Upper lobe of right lung (tissue), 1 donor: ENCODE measurements at regions not wholly inside any gene's neighbourhood (a gene's known extent, or its start where the extent isn't known, plus 50 kb on each side); places are given as distances from the start of the nearest gene placed in this dataset.

Experiments
- ATAC-seq: fragments of 200-7000 bp; cut with Tn5 transposase; one replicate; pipeline ENCODE4 v1.9.1; 2020; ENCODE audit warnings: mild to moderate bottlenecking, moderate library complexity
- DNase-seq: peaks from one replicate; pipeline ENCODE4 v3.0.0-alpha.2; 2020
- H3K27ac ChIP-seq: fragments of 200-600 bp; one replicate; pipeline ENCODE4 v1.8.0; 2022
- H3K27me3 ChIP-seq: fragments of 200-600 bp; one replicate; pipeline ENCODE4 v1.8.0; 2022; ENCODE audit warnings: mild to moderate bottlenecking
- H3K36me3 ChIP-seq: fragments of 200-600 bp; one replicate; pipeline ENCODE4 v1.8.0; 2022
- H3K4me1 ChIP-seq: fragments of 200-600 bp; one replicate; pipeline ENCODE4 v1.8.0; 2022
- H3K4me3 ChIP-seq: fragments of 200-600 bp; one replicate; pipeline ENCODE4 v1.8.0; 2022; ENCODE audit warnings: mild to moderate bottlenecking
- H3K9me3 ChIP-seq: fragments of 200-600 bp; one replicate; pipeline ENCODE4 v1.8.0; 2022
- CTCF ChIP-seq: fragments of 200-600 bp; IDR thresholded peaks from one replicate; pipeline ENCODE4 v1.8.0; 2022; ENCODE audit warnings: antibody characterized with exemption
- intact Hi-C: fragments of 100-400 bp; cut with DNase I; formaldehyde crosslinking; loops from one replicate; pipeline ENCODE4 v1.11.0; 2022
- donor health status: DM: no; HTN: yes; CAD: no; lungs with severe emphysema.

- ATAC-seq (peak; percentile 85), DNase-seq (no peak)
- no peaks in the 10 kb centered on the region for H3K9me3 ChIP-seq
- H3K36me3 ChIP-seq: no peaks in the 10 kb centered on the region
- no peak overlapping the region for H3K27ac ChIP-seq
- H3K27me3 ChIP-seq: no peaks in the 10 kb centered on the region
- no peak overlapping the region for H3K4me3 ChIP-seq
- intact Hi-C loops: no loop called here
- no peaks in the 10 kb centered on the region for H3K4me1 ChIP-seq
- TF ChIP-seq CTCF: peak; percentile 49
Measured at GRCh38 chr1:238252033-238252802, 361.5 kb upstream of the ZP4 start.

GRCh38 chr1:238248356-238248755, 357.6 kb upstream of the ZP4 start:
- no peaks in the 10 kb centered on the region for H3K9me3 ChIP-seq
- ATAC-seq (no peak), DNase-seq (no peak)
- H3K27me3 ChIP-seq: no peaks in the 10 kb centered on the region
- no peaks in the 10 kb centered on the region for H3K4me1 ChIP-seq
- H3K36me3 ChIP-seq: no peaks in the 10 kb centered on the region
- intact Hi-C loops: no loop called here
- H3K4me3 ChIP-seq: no peak overlapping the region
- TF ChIP-seq CTCF: no peak
- H3K27ac ChIP-seq: no peak overlapping the region

GRCh38 chr1:238242181-238242580, 351.5 kb upstream of the ZP4 start:
- intact Hi-C loops: no loop called here
- no peak overlapping the region for H3K4me3 ChIP-seq
- no peaks in the 10 kb centered on the region for H3K4me1 ChIP-seq
- no peak for TF ChIP-seq CTCF
- H3K27ac ChIP-seq: no peak overlapping the region
- H3K36me3 ChIP-seq: no peaks in the 10 kb centered on the region
- H3K27me3 ChIP-seq: no peaks in the 10 kb centered on the region
- DNase-seq (no peak), ATAC-seq (no peak)
- H3K9me3 ChIP-seq: no peaks in the 10 kb centered on the region

- TF ChIP-seq CTCF: no peak
- H3K4me1 ChIP-seq: no peaks in the 10 kb centered on the region
- intact Hi-C loops: no loop called here
- no peaks in the 10 kb centered on the region for H3K9me3 ChIP-seq
- DNase-seq: no peak
- no peaks in the 10 kb centered on the region for H3K36me3 ChIP-seq
- no peak overlapping the region for H3K27ac ChIP-seq
- no peak for ATAC-seq
- no peaks in the 10 kb centered on the region for H3K27me3 ChIP-seq
- no peak overlapping the region for H3K4me3 ChIP-seq
Measured at GRCh38 chr1:238241607-238242006, 350.9 kb upstream of the ZP4 start.

- DNase-seq (no peak), ATAC-seq (no peak)
- Histone ChIP-seq H3K27me3 (no peaks in the 10 kb centered on the region), H3K4me1 (no peaks in the 10 kb centered on the region), H3K9me3 (no peaks in the 10 kb centered on the region), H3K27ac (no peak overlapping the region), H3K36me3 (no peaks in the 10 kb centered on the region), H3K4me3 (no peak overlapping the region)
- intact Hi-C loops: no loop called here
- TF ChIP-seq CTCF: no peak
Measured at GRCh38 chr1:238239343-238239742, 348.6 kb upstream of the ZP4 start.

GRCh38 chr1:238233966-238234365, 343.2 kb upstream of the ZP4 start:
- H3K27me3 ChIP-seq: no peaks in the 10 kb centered on the region
- no peaks in the 10 kb centered on the region for H3K9me3 ChIP-seq

More at GRCh38 chr1:238233966-238234365, 343.2 kb upstream of the ZP4 start:
- Histone ChIP-seq H3K4me1 (no peaks in the 10 kb centered on the region), H3K36me3 (no peaks in the 10 kb centered on the region), H3K27ac (no peak overlapping the region), H3K4me3 (no peak overlapping the region)
- DNase-seq: no peak
- TF ChIP-seq CTCF: no peak
- intact Hi-C loops: no loop called here
- ATAC-seq: no peak
